MCF 10A (cell line): ENCODE measurements at regions not wholly inside any gene's neighbourhood (a gene's known extent, or its start where the extent isn't known, plus 50 kb on each side); places are given as distances from the start of the nearest gene placed in this dataset.

Experiments
- BruUV-seq: library from RNA; stranded (reverse); fragments of 400-500 nt; replicated peaks from 2 replicates; lab custom pipeline; 2021; lab: Mats Ljungman, UMichigan
- CTCF ChIA-PET: fragments of 300-600 bp; sonication (Branson Sonifier 250); formaldehyde crosslinking; extraction: SDS; loops from one replicate; lab custom pipeline; 2021; ENCODE audit warnings: antibody characterized with exemption, inconsistent platforms; lab: Yijun Ruan, JAX
- POLR2A ChIA-PET: fragments of 300-600, 350-650 bp; sonication (Branson Sonifier 250); formaldehyde crosslinking; extraction: SDS; loops from one replicate; lab custom pipeline; 2020; ENCODE audit warnings: antibody characterized with exemption, inconsistent platforms; lab: Yijun Ruan, JAX
- DNase-seq: peaks from one replicate; pipeline ENCODE4 v3.0.0-alpha.2; 2018; ENCODE audit not compliant: unreplicated experiment
- H3K27ac Mint-ChIP-seq: one replicate; pipeline ENCODE4 v1.8.0; 2022; ENCODE audit warnings: mild to moderate bottlenecking, low read depth, mixed read lengths; ENCODE audit not compliant: unreplicated experiment
- H3K27me3 Mint-ChIP-seq: one replicate; pipeline ENCODE4 v1.8.0; 2022; ENCODE audit warnings: mixed read lengths; ENCODE audit not compliant: insufficient read depth, unreplicated experiment
- H3K36me3 Mint-ChIP-seq: one replicate; pipeline ENCODE4 v1.8.0; 2022; ENCODE audit warnings: mild to moderate bottlenecking, moderate library complexity, mixed read lengths; ENCODE audit not compliant: insufficient read depth, unreplicated experiment
- H3K4me1 Mint-ChIP-seq: one replicate; pipeline ENCODE4 v1.8.0; 2022; ENCODE audit warnings: mixed read lengths; ENCODE audit not compliant: insufficient read depth, unreplicated experiment
- H3K4me3 Mint-ChIP-seq: one replicate; pipeline ENCODE4 v1.8.0; 2022; ENCODE audit warnings: mild to moderate bottlenecking, moderate library complexity, mixed read lengths; ENCODE audit not compliant: unreplicated experiment
- H3K9me3 Mint-ChIP-seq: one replicate; pipeline ENCODE4 v1.8.0; 2022; ENCODE audit warnings: mixed read lengths; ENCODE audit not compliant: unreplicated experiment
- CTCF ChIP-seq: fragments of 200-600 bp; IDR thresholded peaks from one replicate; pipeline ENCODE4 v1.8.0; 2022; ENCODE audit warnings: antibody characterized with exemption, mild to moderate bottlenecking; ENCODE audit not compliant: unreplicated experiment
- intact Hi-C: fragments of 100-400 bp; cut with micrococcal nuclease; formaldehyde crosslinking; loops from 2 replicates; pipeline ENCODE4 v1.14.1; 2022

- TF ChIP-seq CTCF = no peak
- BruUV-seq = no TSS peak
- intact Hi-C loops = no loop called here
- Mint-ChIP-seq H3K9me3 (peaks cover 8% of the 10 kb centered on the region), H3K4me3 (no peak overlapping the region), H3K36me3 (peaks cover 7% of the 10 kb centered on the region), H3K27ac (no peak overlapping the region), H3K4me1 (no peaks in the 10 kb centered on the region), H3K27me3 (no peaks in the 10 kb centered on the region)
- ChIA-PET POLR2A (no interaction called here), CTCF (interaction anchor here (0.6 kb wide), 1 partner anchor 1680 kb away, joined by 3 read pairs; no protein-coding TSS in a partner anchor)
- no peak for DNase-seq
These were observed 430.8 kb upstream of the CNTN5 start for GRCh38 chr11:98589967-98590366.

- Mint-ChIP-seq H3K27ac (no peak overlapping the region), H3K4me3 (no peak overlapping the region), H3K4me1 (no peaks in the 10 kb centered on the region), H3K36me3 (no peaks in the 10 kb centered on the region), H3K9me3 (no peaks in the 10 kb centered on the region), H3K27me3 (no peaks in the 10 kb centered on the region)
- DNase-seq = no peak
- TF ChIP-seq CTCF = no peak
- ChIA-PET POLR2A (interaction anchor here (0.7 kb wide), 1 partner anchor 1938 kb away, joined by 4 read pairs; no protein-coding TSS in a partner anchor), CTCF (no interaction called here)
- intact Hi-C loops = no loop called here
- no TSS peak for BruUV-seq
These were observed 420.6 kb upstream of the CNTN5 start for GRCh38 chr11:98600103-98600502.

- intact Hi-C loops = no loop called here
- no peak for DNase-seq
- no peak overlapping the region for H3K27ac Mint-ChIP-seq
- no peaks in the 10 kb centered on the region for H3K9me3 Mint-ChIP-seq
- H3K36me3 Mint-ChIP-seq = no peaks in the 10 kb centered on the region
- TF ChIP-seq CTCF = no peak
- H3K4me1 Mint-ChIP-seq = no peaks in the 10 kb centered on the region
- H3K27me3 Mint-ChIP-seq = no peaks in the 10 kb centered on the region
- ChIA-PET POLR2A (no interaction called here), CTCF (no interaction called here)
- no peak overlapping the region for H3K4me3 Mint-ChIP-seq
- no TSS peak for BruUV-seq
These were observed 419.7 kb upstream of the CNTN5 start for GRCh38 chr11:98600786-98601773.

GRCh38 chr11:98616098-98616655 lies 404.6 kb upstream of the CNTN5 start:
- Mint-ChIP-seq H3K4me3 (no peak overlapping the region), H3K27ac (no peak overlapping the region), H3K9me3 (peaks cover 17% of the 10 kb centered on the region), H3K36me3 (no peaks in the 10 kb centered on the region), H3K4me1 (no peaks in the 10 kb centered on the region), H3K27me3 (no peaks in the 10 kb centered on the region)
- POLR2A ChIA-PET = interaction anchor here (0.7 kb wide), 1 partner anchor 15 kb away, joined by 3 read pairs; no protein-coding TSS in a partner anchor
- intact Hi-C loops = no loop called here
- no peak for DNase-seq
- no TSS peak for BruUV-seq
- CTCF ChIA-PET = interaction anchor here (0.5 kb wide), 2 partner anchors 17 to 262 kb away, joined by 3 read pairs; no protein-coding TSS in a partner anchor
- TF ChIP-seq CTCF = no peak
